GM12875 (cell line): ENCODE measurements at regions not wholly inside any gene's neighbourhood (a gene's known extent, or its start where the extent isn't known, plus 50 kb on each side); places are given as distances from the start of the nearest gene placed in this dataset.

Source experiments
- H3K4me3 ChIP-seq: one replicate; pipeline ENCODE4 v1.5.1; 2011; ENCODE audit warnings: low read depth, low read length, control low read depth
- TF ChIP-seq, protein P1 (sequence below): IDR thresholded peaks from 2 replicates; pipeline ENCODE4 v1.5.1; 2011; ENCODE audit warnings: low read depth, mild to moderate bottlenecking, control low read depth, inconsistent platforms, low read length, moderate library complexity, borderline replicate concordance; ENCODE audit not compliant: insufficient read depth

DNA sequence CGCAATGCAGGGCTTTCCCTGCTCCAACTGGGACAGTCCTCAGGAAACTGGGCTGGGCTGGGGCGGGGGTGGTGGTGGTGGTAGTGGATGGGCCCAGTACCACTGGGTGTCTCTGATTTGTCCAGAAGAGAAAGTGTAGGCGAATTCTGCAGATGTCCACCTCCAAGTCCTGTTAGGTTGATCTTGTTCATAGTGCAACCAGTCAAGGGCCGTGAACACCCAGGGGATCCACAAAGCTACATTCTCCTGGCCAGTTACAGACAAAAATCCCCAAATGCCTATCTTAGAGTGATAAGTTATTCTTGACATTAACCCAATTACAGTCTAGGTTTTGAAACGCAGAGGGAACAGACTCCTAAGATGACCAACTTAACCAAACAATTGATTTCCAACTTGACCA lies 97.5 kb upstream of the SHB start:
- TF ChIP-seq, protein P1, sequence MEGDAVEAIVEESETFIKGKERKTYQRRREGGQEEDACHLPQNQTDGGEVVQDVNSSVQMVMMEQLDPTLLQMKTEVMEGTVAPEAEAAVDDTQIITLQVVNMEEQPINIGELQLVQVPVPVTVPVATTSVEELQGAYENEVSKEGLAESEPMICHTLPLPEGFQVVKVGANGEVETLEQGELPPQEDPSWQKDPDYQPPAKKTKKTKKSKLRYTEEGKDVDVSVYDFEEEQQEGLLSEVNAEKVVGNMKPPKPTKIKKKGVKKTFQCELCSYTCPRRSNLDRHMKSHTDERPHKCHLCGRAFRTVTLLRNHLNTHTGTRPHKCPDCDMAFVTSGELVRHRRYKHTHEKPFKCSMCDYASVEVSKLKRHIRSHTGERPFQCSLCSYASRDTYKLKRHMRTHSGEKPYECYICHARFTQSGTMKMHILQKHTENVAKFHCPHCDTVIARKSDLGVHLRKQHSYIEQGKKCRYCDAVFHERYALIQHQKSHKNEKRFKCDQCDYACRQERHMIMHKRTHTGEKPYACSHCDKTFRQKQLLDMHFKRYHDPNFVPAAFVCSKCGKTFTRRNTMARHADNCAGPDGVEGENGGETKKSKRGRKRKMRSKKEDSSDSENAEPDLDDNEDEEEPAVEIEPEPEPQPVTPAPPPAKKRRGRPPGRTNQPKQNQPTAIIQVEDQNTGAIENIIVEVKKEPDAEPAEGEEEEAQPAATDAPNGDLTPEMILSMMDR = no peak
- H3K4me3 ChIP-seq = no peak overlapping the region

- TF ChIP-seq, protein P1 = no peak
- no peak overlapping the region for H3K4me3 ChIP-seq
Observed at GRCh38 chr9:38164659-38165221, 95.7 kb upstream of the SHB start.

- TF ChIP-seq, protein P1 = no peak
- no peak overlapping the region for H3K4me3 ChIP-seq
Observed at GRCh38 chr9:38163518-38163917, 94.5 kb upstream of the SHB start.

- no peak overlapping the region for H3K4me3 ChIP-seq
- TF ChIP-seq, protein P1 = no peak
Observed at GRCh38 chr9:38162332-38163211, 93.5 kb upstream of the SHB start.

DNA sequence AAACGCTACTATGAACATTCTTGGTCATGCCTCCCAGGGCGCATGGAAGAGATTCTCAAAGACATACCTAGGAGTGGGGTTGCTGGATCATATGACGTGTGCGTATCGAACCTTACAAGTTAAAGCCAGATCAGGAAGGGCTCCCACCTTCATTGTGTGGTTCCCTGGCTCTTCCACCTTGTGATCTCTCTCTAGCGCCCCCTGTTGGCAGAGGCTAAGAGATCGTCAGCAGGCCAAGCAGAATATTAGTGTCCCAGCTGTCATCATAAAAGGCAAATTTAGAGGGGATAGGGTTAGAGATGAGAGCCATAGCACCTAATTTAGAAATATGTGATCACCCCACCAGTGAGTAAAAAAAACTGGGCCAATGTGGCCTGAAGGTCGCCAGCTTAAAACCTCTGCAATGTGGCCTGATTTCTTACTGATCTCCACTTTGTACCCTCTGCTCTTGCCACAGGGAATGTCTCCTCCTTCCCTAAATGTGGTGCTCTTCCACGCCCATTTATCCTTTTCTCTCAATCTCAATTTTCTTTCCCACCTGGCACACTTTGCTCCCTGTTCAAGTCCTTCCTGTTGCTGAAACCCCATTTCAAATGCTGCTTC lies 91.7 kb upstream of the SHB start:
- no peak overlapping the region for H3K4me3 ChIP-seq
- TF ChIP-seq, protein P1 = peak; percentile 94

DNA sequence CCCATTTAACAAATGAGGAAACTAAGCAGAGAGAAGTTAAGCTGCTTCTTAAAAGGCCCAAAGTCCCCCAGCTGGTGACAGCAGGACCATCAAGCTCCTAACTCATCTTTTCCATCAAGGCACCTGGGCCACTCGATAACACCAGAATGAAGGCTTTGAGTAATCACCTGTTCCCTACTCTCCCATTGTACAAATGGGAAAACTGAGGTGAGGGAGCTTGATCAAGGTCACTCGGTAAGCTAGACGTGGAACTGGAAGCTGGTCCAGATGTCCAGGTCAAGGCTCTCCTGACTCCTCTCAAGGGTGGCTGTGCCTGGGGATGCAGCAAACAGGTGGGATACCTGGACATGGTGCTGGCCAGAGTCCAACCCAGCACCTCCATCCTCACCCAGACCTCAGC lies 90.6 kb upstream of the SHB start:
- TF ChIP-seq, protein P1 = no peak
- no peak overlapping the region for H3K4me3 ChIP-seq
